GM23338 (cell line): ENCODE measurements at regions not wholly inside any gene's neighbourhood (a gene's known extent, or its start where the extent isn't known, plus 50 kb on each side); places are given as distances from the start of the nearest gene placed in this dataset.

Experiments used
- ATAC-seq: fragments of 200-7000 bp; cut with Tn5 transposase; 3 replicates; pipeline ENCODE4 v1.9.1; 2020
- DNase-seq: peaks from one replicate; pipeline ENCODE4 v3.0.0-alpha.2; 2015; ENCODE audit warnings: low spot score
- H2AFZ ChIP-seq: fragments of 200-600 bp; sonication (generic); 2 replicates; pipeline ENCODE4 v1.8.0; 2016; ENCODE audit warnings: antibody characterized with exemption, mild to moderate bottlenecking, moderate library complexity
- H3F3A ChIP-seq: fragments of 200-600 bp; sonication (generic); replicated peaks from 2 replicates; pipeline ENCODE4 v1.8.0; 2017; ENCODE audit warnings: antibody characterized with exemption, mixed run types, low read depth
- H3K27ac ChIP-seq: fragments of 200-600 bp; sonication (generic); 2 replicates; pipeline ENCODE4 v1.6.1; 2016; ENCODE audit warnings: low read depth
- H3K27me3 ChIP-seq: fragments of 200-600 bp; sonication (generic); 2 replicates; pipeline ENCODE4 v1.8.0; 2016; ENCODE audit warnings: mild to moderate bottlenecking, mixed run types, moderate library complexity; ENCODE audit not compliant: insufficient read depth
- H3K36me3 ChIP-seq: fragments of 200-600 bp; sonication (generic); 2 replicates; pipeline ENCODE4 v1.8.0; 2016; ENCODE audit warnings: mild to moderate bottlenecking; ENCODE audit not compliant: insufficient read depth
- H3K4me1 ChIP-seq: fragments of 200-600 bp; sonication (generic); 2 replicates; pipeline ENCODE4 v1.8.0; 2016; ENCODE audit warnings: mild to moderate bottlenecking, moderate library complexity; ENCODE audit not compliant: insufficient read depth
- H3K4me2 ChIP-seq: fragments of 200-600 bp; sonication (generic); 2 replicates; pipeline ENCODE4 v1.7.1; 2017; ENCODE audit warnings: mixed run types
- H3K4me3 ChIP-seq: fragments of 200-600 bp; sonication (generic); 2 replicates; pipeline ENCODE4 v1.6.1; 2016; ENCODE audit warnings: mixed run types
- H3K79me2 ChIP-seq: fragments of 200-600 bp; sonication (generic); replicated peaks from 2 replicates; pipeline ENCODE4 v1.8.0; 2017; ENCODE audit warnings: mild to moderate bottlenecking; ENCODE audit not compliant: insufficient read depth
- H3K9me2 ChIP-seq: fragments of 200-600 bp; sonication (generic); 2 replicates; pipeline ENCODE4 v1.8.0; 2017; ENCODE audit not compliant: insufficient read depth
- H4K20me1 ChIP-seq: fragments of 200-600 bp; sonication (generic); replicated peaks from 2 replicates; pipeline ENCODE4 v1.8.0; 2017; ENCODE audit warnings: mild to moderate bottlenecking; ENCODE audit not compliant: insufficient read depth
- H3K27ac Mint-ChIP-seq: 2 replicates; pipeline ENCODE4 v1.8.0; 2020; ENCODE audit warnings: inconsistent platforms, mild to moderate bottlenecking, moderate library complexity, mixed read lengths
- H3K27me3 Mint-ChIP-seq: 3 replicates; pipeline ENCODE4 v1.8.0; 2022; ENCODE audit warnings: low read depth, mild to moderate bottlenecking, moderate library complexity, mixed read lengths, inconsistent platforms; ENCODE audit not compliant: insufficient read depth, poor library complexity
- H3K36me3 Mint-ChIP-seq: 3 replicates; pipeline ENCODE4 v1.8.0; 2021; ENCODE audit warnings: low read depth, mild to moderate bottlenecking, inconsistent platforms, moderate library complexity, mixed read lengths
- H3K4me1 Mint-ChIP-seq: 3 replicates; pipeline ENCODE4 v1.8.0; 2020; ENCODE audit warnings: mild to moderate bottlenecking, inconsistent platforms, mixed read lengths
- H3K4me3 Mint-ChIP-seq: 3 replicates; pipeline ENCODE4 v1.8.0; 2021; ENCODE audit warnings: moderate library complexity, mild to moderate bottlenecking, inconsistent platforms, mixed read lengths
- H3K9me3 Mint-ChIP-seq: 3 replicates; pipeline ENCODE4 v1.8.0; 2020; ENCODE audit warnings: moderate library complexity, mild to moderate bottlenecking, inconsistent platforms, mixed read lengths
- CREB1 ChIP-seq: fragments of 250-450 bp; sonication (Bioruptor Pico); IDR thresholded peaks from 2 replicates; pipeline ENCODE4 v1.5.0; 2020; ENCODE audit warnings: low read depth, mild to moderate bottlenecking, moderate library complexity
- EZH2 ChIP-seq: fragments of 200-600 bp; sonication (generic); IDR thresholded peaks from one replicate; pipeline ENCODE4 v1.8.0; 2017; ENCODE audit warnings: antibody characterized with exemption, mild to moderate bottlenecking, low read depth; ENCODE audit not compliant: unreplicated experiment
- EZH2phosphoT487 ChIP-seq: fragments of 200-600 bp; sonication (generic); IDR thresholded peaks from one replicate; pipeline ENCODE4 v1.8.1; 2018; ENCODE audit warnings: antibody characterized with exemption; ENCODE audit not compliant: unreplicated experiment
- JUNB ChIP-seq: IDR thresholded peaks from one replicate; pipeline ENCODE4 v1.6.1; 2016; ENCODE audit warnings: antibody characterized with exemption; ENCODE audit not compliant: unreplicated experiment
- NANOG ChIP-seq: IDR thresholded peaks from 2 replicates; pipeline ENCODE4 v1.6.1; 2016; ENCODE audit warnings: antibody characterized with exemption, borderline replicate concordance
- POLR2AphosphoS5 ChIP-seq: IDR thresholded peaks from 2 replicates; pipeline ENCODE4 v1.6.1; 2016; ENCODE audit warnings: antibody characterized with exemption, low read depth
- STAT1 ChIP-seq: IDR thresholded peaks from one replicate; pipeline ENCODE4 v1.6.1; 2016; ENCODE audit warnings: antibody characterized with exemption; ENCODE audit not compliant: unreplicated experiment
- ZNF114 ChIP-seq: fragments of 250-450 bp; sonication (Bioruptor Pico); IDR thresholded peaks from 2 replicates; pipeline ENCODE4 v1.5.0; 2020; ENCODE audit warnings: mild to moderate bottlenecking, moderate library complexity
- ZNF331 ChIP-seq: fragments of 250-450 bp; sonication (Bioruptor Pico); IDR thresholded peaks from 2 replicates; pipeline ENCODE4 v1.5.0; 2020; ENCODE audit warnings: low read depth, mild to moderate bottlenecking, moderate library complexity
- TF ChIP-seq, protein P1 (sequence below), 2 experiments: fragments of 200-600 bp in 1 of 2; sonication (generic) in 1 of 2; conservative IDR thresholded peaks; 2 replicates each; pipeline versions ENCODE4 v1.5.1 to v1.6.1; 2016 to 2017; ENCODE audit warnings: antibody characterized with exemption in 2 of 2, low read depth in 2 of 2, mild to moderate bottlenecking in 2 of 2, moderate library complexity in 1 of 2
- TF ChIP-seq, protein P2 (sequence below): IDR thresholded peaks from one replicate; pipeline ENCODE4 v1.6.1; 2018; ENCODE audit warnings: antibody characterized with exemption; ENCODE audit not compliant: unreplicated experiment
- TF ChIP-seq, protein P3 (sequence below): IDR thresholded peaks from 2 replicates; pipeline ENCODE4 v1.6.1; 2016; ENCODE audit warnings: antibody characterized with exemption
- TF ChIP-seq, protein P4 (sequence below): fragments of 250-450 bp; sonication (Bioruptor Pico); IDR thresholded peaks from 2 replicates; pipeline ENCODE4 v1.5.0; 2020; ENCODE audit warnings: mild to moderate bottlenecking, moderate library complexity

DNA sequence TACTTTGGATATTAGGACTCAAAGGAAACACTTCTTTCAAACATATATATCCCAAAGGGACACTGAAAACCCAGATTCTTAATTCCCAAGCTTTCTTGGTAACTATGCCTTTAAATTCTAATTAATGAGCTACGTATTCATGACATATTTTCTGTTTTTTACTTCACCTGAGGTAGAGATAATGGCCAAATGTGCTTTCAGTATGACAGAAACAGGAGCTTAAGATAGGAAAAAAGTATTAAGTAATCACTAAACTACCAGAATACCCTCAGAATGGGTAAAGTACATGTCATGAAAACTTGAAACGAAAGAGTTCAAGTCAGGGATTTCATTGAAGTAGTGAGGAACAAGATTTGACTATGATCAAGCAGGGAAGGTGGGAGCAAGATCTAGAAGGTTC is 478.5 kb downstream of the AGTPBP1 start:
- H3K27me3 ChIP-seq, result no peaks in the 10 kb centered on the region
- H3K27me3 Mint-ChIP-seq, result no peaks in the 10 kb centered on the region

More for the DNA sequence above, 478.5 kb downstream of the AGTPBP1 start:
- Mint-ChIP-seq H3K9me3 (no peaks in the 10 kb centered on the region; the same call in 2 of the 3 replicates), H3K4me3 (no peak overlapping the region), H3K4me1 (peaks cover 15% of the 10 kb centered on the region), H3K36me3 (peaks cover 4% of the 10 kb centered on the region; the same call in 1 of the 3 replicates), H3K27ac (no peak overlapping the region)
- no peaks in the 10 kb centered on the region; the same call in 1 of the 2 replicates for H4K20me1 ChIP-seq
- no peak overlapping the region for H3K4me3 ChIP-seq
- no peaks in the 10 kb centered on the region for H3K79me2 ChIP-seq
- no peaks in the 10 kb centered on the region for H3K36me3 ChIP-seq
- ATAC-seq, result no peak
- DNase-seq, result no peak
- TF ChIP-seq ZNF114 (CRISPR knock-in tag) (no peak), EZH2 (no peak), JUNB (no peak), CREB1 (no peak), ZNF331 (CRISPR knock-in tag) (no peak), STAT1 (no peak), EZH2phosphoT487 (no peak), NANOG (no peak), POLR2AphosphoS5 (no peak)
- TF ChIP-seq, protein P1, sequence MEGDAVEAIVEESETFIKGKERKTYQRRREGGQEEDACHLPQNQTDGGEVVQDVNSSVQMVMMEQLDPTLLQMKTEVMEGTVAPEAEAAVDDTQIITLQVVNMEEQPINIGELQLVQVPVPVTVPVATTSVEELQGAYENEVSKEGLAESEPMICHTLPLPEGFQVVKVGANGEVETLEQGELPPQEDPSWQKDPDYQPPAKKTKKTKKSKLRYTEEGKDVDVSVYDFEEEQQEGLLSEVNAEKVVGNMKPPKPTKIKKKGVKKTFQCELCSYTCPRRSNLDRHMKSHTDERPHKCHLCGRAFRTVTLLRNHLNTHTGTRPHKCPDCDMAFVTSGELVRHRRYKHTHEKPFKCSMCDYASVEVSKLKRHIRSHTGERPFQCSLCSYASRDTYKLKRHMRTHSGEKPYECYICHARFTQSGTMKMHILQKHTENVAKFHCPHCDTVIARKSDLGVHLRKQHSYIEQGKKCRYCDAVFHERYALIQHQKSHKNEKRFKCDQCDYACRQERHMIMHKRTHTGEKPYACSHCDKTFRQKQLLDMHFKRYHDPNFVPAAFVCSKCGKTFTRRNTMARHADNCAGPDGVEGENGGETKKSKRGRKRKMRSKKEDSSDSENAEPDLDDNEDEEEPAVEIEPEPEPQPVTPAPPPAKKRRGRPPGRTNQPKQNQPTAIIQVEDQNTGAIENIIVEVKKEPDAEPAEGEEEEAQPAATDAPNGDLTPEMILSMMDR (conservative IDR thresholded peaks at IDR 0.05; ENCODE audit: low read depth in 2 of 2), result no peak
- TF ChIP-seq, protein P2, sequence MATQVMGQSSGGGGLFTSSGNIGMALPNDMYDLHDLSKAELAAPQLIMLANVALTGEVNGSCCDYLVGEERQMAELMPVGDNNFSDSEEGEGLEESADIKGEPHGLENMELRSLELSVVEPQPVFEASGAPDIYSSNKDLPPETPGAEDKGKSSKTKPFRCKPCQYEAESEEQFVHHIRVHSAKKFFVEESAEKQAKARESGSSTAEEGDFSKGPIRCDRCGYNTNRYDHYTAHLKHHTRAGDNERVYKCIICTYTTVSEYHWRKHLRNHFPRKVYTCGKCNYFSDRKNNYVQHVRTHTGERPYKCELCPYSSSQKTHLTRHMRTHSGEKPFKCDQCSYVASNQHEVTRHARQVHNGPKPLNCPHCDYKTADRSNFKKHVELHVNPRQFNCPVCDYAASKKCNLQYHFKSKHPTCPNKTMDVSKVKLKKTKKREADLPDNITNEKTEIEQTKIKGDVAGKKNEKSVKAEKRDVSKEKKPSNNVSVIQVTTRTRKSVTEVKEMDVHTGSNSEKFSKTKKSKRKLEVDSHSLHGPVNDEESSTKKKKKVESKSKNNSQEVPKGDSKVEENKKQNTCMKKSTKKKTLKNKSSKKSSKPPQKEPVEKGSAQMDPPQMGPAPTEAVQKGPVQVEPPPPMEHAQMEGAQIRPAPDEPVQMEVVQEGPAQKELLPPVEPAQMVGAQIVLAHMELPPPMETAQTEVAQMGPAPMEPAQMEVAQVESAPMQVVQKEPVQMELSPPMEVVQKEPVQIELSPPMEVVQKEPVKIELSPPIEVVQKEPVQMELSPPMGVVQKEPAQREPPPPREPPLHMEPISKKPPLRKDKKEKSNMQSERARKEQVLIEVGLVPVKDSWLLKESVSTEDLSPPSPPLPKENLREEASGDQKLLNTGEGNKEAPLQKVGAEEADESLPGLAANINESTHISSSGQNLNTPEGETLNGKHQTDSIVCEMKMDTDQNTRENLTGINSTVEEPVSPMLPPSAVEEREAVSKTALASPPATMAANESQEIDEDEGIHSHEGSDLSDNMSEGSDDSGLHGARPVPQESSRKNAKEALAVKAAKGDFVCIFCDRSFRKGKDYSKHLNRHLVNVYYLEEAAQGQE, result no peak
- TF ChIP-seq, protein P3, sequence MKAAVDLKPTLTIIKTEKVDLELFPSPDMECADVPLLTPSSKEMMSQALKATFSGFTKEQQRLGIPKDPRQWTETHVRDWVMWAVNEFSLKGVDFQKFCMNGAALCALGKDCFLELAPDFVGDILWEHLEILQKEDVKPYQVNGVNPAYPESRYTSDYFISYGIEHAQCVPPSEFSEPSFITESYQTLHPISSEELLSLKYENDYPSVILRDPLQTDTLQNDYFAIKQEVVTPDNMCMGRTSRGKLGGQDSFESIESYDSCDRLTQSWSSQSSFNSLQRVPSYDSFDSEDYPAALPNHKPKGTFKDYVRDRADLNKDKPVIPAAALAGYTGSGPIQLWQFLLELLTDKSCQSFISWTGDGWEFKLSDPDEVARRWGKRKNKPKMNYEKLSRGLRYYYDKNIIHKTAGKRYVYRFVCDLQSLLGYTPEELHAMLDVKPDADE, result no peak
- TF ChIP-seq, protein P4, sequence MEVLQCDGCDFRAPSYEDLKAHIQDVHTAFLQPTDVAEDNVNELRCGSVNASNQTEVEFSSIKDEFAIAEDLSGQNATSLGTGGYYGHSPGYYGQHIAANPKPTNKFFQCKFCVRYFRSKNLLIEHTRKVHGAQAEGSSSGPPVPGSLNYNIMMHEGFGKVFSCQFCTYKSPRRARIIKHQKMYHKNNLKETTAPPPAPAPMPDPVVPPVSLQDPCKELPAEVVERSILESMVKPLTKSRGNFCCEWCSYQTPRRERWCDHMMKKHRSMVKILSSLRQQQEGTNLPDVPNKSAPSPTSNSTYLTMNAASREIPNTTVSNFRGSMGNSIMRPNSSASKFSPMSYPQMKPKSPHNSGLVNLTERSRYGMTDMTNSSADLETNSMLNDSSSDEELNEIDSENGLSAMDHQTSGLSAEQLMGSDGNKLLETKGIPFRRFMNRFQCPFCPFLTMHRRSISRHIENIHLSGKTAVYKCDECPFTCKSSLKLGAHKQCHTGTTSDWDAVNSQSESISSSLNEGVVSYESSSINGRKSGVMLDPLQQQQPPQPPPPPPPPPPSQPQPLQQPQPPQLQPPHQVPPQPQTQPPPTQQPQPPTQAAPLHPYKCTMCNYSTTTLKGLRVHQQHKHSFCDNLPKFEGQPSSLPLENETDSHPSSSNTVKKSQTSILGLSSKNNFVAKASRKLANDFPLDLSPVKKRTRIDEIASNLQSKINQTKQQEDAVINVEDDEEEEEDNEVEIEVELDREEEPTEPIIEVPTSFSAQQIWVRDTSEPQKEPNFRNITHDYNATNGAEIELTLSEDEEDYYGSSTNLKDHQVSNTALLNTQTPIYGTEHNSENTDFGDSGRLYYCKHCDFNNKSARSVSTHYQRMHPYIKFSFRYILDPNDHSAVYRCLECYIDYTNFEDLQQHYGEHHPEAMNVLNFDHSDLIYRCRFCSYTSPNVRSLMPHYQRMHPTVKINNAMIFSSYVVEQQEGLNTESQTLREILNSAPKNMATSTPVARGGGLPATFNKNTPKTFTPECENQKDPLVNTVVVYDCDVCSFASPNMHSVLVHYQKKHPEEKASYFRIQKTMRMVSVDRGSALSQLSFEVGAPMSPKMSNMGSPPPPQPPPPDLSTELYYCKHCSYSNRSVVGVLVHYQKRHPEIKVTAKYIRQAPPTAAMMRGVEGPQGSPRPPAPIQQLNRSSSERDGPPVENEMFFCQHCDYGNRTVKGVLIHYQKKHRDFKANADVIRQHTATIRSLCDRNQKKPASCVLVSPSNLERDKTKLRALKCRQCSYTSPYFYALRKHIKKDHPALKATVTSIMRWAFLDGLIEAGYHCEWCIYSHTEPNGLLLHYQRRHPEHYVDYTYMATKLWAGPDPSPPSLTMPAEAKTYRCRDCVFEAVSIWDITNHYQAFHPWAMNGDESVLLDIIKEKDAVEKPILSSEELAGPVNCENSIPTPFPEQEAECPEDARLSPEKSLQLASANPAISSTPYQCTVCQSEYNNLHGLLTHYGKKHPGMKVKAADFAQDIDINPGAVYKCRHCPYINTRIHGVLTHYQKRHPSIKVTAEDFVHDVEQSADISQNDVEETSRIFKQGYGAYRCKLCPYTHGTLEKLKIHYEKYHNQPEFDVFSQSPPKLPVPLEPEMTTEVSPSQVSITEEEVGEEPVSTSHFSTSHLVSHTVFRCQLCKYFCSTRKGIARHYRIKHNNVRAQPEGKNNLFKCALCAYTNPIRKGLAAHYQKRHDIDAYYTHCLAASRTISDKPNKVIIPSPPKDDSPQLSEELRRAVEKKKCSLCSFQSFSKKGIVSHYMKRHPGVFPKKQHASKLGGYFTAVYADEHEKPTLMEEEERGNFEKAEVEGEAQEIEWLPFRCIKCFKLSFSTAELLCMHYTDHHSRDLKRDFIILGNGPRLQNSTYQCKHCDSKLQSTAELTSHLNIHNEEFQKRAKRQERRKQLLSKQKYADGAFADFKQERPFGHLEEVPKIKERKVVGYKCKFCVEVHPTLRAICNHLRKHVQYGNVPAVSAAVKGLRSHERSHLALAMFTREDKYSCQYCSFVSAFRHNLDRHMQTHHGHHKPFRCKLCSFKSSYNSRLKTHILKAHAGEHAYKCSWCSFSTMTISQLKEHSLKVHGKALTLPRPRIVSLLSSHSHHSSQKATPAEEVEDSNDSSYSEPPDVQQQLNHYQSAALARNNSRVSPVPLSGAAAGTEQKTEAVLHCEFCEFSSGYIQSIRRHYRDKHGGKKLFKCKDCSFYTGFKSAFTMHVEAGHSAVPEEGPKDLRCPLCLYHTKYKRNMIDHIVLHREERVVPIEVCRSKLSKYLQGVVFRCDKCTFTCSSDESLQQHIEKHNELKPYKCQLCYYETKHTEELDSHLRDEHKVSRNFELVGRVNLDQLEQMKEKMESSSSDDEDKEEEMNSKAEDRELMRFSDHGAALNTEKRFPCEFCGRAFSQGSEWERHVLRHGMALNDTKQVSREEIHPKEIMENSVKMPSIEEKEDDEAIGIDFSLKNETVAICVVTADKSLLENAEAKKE (CRISPR knock-in tag), result no peak
- peaks cover 7% of the 10 kb centered on the region; the same call in 1 of the 2 replicates for H3K4me1 ChIP-seq
- H3K27ac ChIP-seq, result no peak overlapping the region
- no peaks in the 10 kb centered on the region for H3K9me2 ChIP-seq
- no peaks in the 10 kb centered on the region for H3F3A ChIP-seq
- no peak overlapping the region for H2AFZ ChIP-seq
- no peak overlapping the region for H3K4me2 ChIP-seq
